ENCODE measurements at regions not wholly inside any gene's neighbourhood (a gene's known extent, or its start where the extent isn't known, plus 50 kb on each side); places are given as distances from the start of the nearest gene placed in this dataset.

GRCh38 chr1:80249699-80250098 lies 1243.2 kb upstream of the ADGRL4 start:
- no peak for TF ChIP-seq CTCF (IDR thresholded peaks at IDR 0.05)
- TF ChIP-seq POLR2A (IDR thresholded peaks at IDR 0.05), result no peak
- DNase-seq, result no peak
- H3K9me3 ChIP-seq, result no peaks in the 10 kb centered on the region
- no peaks in the 10 kb centered on the region for H3K4me1 ChIP-seq
- no peaks in the 10 kb centered on the region for H3K27me3 ChIP-seq
- H3K36me3 ChIP-seq, result no peaks in the 10 kb centered on the region
- no peak overlapping the region for H3K27ac ChIP-seq
- H3K4me3 ChIP-seq, result no peak overlapping the region

- H3K27me3 ChIP-seq, result no peaks in the 10 kb centered on the region
- TF ChIP-seq POLR2A (IDR thresholded peaks at IDR 0.05) (no peak), CTCF (IDR thresholded peaks at IDR 0.05) (no peak)
- no peaks in the 10 kb centered on the region for H3K9me3 ChIP-seq
- DNase-seq, result no peak
- H3K4me3 ChIP-seq, result no peak overlapping the region
- no peak overlapping the region for H3K27ac ChIP-seq
- H3K36me3 ChIP-seq, result no peaks in the 10 kb centered on the region
- no peaks in the 10 kb centered on the region for H3K4me1 ChIP-seq
Measured at GRCh38 chr1:80248886-80249285, 1242.4 kb upstream of the ADGRL4 start.

- TF ChIP-seq CTCF (IDR thresholded peaks at IDR 0.05), result no peak
- no peaks in the 10 kb centered on the region for H3K36me3 ChIP-seq
- no peak for DNase-seq
- H3K4me1 ChIP-seq, result no peaks in the 10 kb centered on the region
- H3K27ac ChIP-seq, result no peak overlapping the region
- H3K4me3 ChIP-seq, result no peak overlapping the region
- H3K9me3 ChIP-seq, result no peaks in the 10 kb centered on the region
- H3K27me3 ChIP-seq, result no peaks in the 10 kb centered on the region
Measured at GRCh38 chr1:80245813-80246212, 1239.3 kb upstream of the ADGRL4 start.

GRCh38 chr1:80244372-80244771 lies 1237.8 kb upstream of the ADGRL4 start:
- TF ChIP-seq POLR2A (IDR thresholded peaks at IDR 0.05), result no peak
- TF ChIP-seq CTCF (IDR thresholded peaks at IDR 0.05), result no peak
- no peak overlapping the region for H3K27ac ChIP-seq
- no peaks in the 10 kb centered on the region for H3K9me3 ChIP-seq
- DNase-seq, result no peak
- no peak overlapping the region for H3K4me3 ChIP-seq
- H3K27me3 ChIP-seq, result no peaks in the 10 kb centered on the region
- H3K36me3 ChIP-seq, result no peaks in the 10 kb centered on the region
- no peaks in the 10 kb centered on the region for H3K4me1 ChIP-seq

GRCh38 chr1:80241566-80241965 lies 1235.0 kb upstream of the ADGRL4 start:
- no peak overlapping the region for H3K4me3 ChIP-seq
- H3K27ac ChIP-seq, result no peak overlapping the region
- H3K4me1 ChIP-seq, result no peaks in the 10 kb centered on the region
- no peak for TF ChIP-seq POLR2A (IDR thresholded peaks at IDR 0.05)
- TF ChIP-seq CTCF (IDR thresholded peaks at IDR 0.05), result no peak
- DNase-seq, result no peak
- H3K27me3 ChIP-seq, result no peaks in the 10 kb centered on the region
- H3K9me3 ChIP-seq, result no peaks in the 10 kb centered on the region
- H3K36me3 ChIP-seq, result no peaks in the 10 kb centered on the region

- Histone ChIP-seq H3K27ac (no peak overlapping the region), H3K4me3 (no peak overlapping the region), H3K27me3 (no peaks in the 10 kb centered on the region), H3K36me3 (no peaks in the 10 kb centered on the region), H3K9me3 (no peaks in the 10 kb centered on the region), H3K4me1 (no peaks in the 10 kb centered on the region)
- DNase-seq, result no peak
- no peak for TF ChIP-seq POLR2A (IDR thresholded peaks at IDR 0.05)
- TF ChIP-seq CTCF (IDR thresholded peaks at IDR 0.05), result no peak
Measured at GRCh38 chr1:80225510-80225909, 1219.0 kb upstream of the ADGRL4 start.
